NCI-H526 (cell line): ENCODE measurements at regions not wholly inside any gene's neighbourhood (a gene's known extent, or its start where the extent isn't known, plus 50 kb on each side); places are given as distances from the start of the nearest gene placed in this dataset.

ENCODE experiments used
- DNase-seq, 2 experiments: peaks; one replicate each; lab custom pipeline; 2025; lab: John Stamatoyannopoulos, UW

GRCh38 chr6:137758661-137759060, 108.4 kb upstream of the TNFAIP3 start:
- no peak for DNase-seq

- no peak for DNase-seq
These were observed 107.4 kb upstream of the TNFAIP3 start for GRCh38 chr6:137759624-137760023.

GRCh38 chr6:137761072-137761471, 106.0 kb upstream of the TNFAIP3 start:
- no peak for DNase-seq

- no peak for DNase-seq
These were observed 105.6 kb upstream of the TNFAIP3 start for GRCh38 chr6:137761487-137761886.

GRCh38 chr6:137762168-137763090, 104.6 kb upstream of the TNFAIP3 start:
- DNase-seq, result no peak

- no peak for DNase-seq
These were observed 103.6 kb upstream of the TNFAIP3 start for GRCh38 chr6:137763436-137763835.

- DNase-seq, result no peak
These were observed 103.2 kb upstream of the TNFAIP3 start for GRCh38 chr6:137763886-137764285.

GRCh38 chr6:137764464-137764863, 102.6 kb upstream of the TNFAIP3 start:
- no peak for DNase-seq

GRCh38 chr6:137765059-137765458, 102.0 kb upstream of the TNFAIP3 start:
- no peak for DNase-seq

- no peak for DNase-seq
These were observed 100.3 kb upstream of the TNFAIP3 start for GRCh38 chr6:137766596-137767370.

- no peak for DNase-seq
These were observed 99.6 kb upstream of the TNFAIP3 start for GRCh38 chr6:137767465-137767864.

GRCh38 chr6:137767911-137768690, 99.0 kb upstream of the TNFAIP3 start:
- no peak for DNase-seq

- no peak for DNase-seq
These were observed 98.1 kb upstream of the TNFAIP3 start for GRCh38 chr6:137768935-137769334.

GRCh38 chr6:137769797-137770362, 97.2 kb upstream of the TNFAIP3 start:
- DNase-seq, result no peak

GRCh38 chr6:137772541-137773250, 94.4 kb upstream of the TNFAIP3 start:
- no peak for DNase-seq

- DNase-seq, result no peak
These were observed 91.8 kb upstream of the TNFAIP3 start for GRCh38 chr6:137775227-137775626.

- no peak for DNase-seq
These were observed 91.3 kb upstream of the TNFAIP3 start for GRCh38 chr6:137775720-137776119.

GRCh38 chr6:137776256-137776655, 90.8 kb upstream of the TNFAIP3 start:
- no peak for DNase-seq

- no peak for DNase-seq
These were observed 90.0 kb upstream of the TNFAIP3 start for GRCh38 chr6:137776786-137777686.

GRCh38 chr6:137777687-137778075, 89.4 kb upstream of the TNFAIP3 start:
- no peak for DNase-seq
